ENCODE measurements at regions not wholly inside any gene's neighbourhood (a gene's known extent, or its start where the extent isn't known, plus 50 kb on each side); places are given as distances from the start of the nearest gene placed in this dataset.
"Not testable (repeated sequence)": the region's sequence is repeated elsewhere in the genome, so short reads cannot be mapped to it uniquely, and the experiment has no call there.

- no peak overlapping the region for H3K4me3 ChIP-seq (ENCODE audit: low read depth, low read length)
- TF ChIP-seq MYC (IDR thresholded peaks at IDR 0.05; ENCODE audit: low read depth, low read length), result no peak
- TF ChIP-seq POLR2A (IDR thresholded peaks at IDR 0.05; ENCODE audit: extremely low read depth, insufficient read length), result no peak
- no peak for TF ChIP-seq CTCF (IDR thresholded peaks at IDR 0.05; ENCODE audit: low read depth, low read length)
- no peak for TF ChIP-seq MAX (IDR thresholded peaks at IDR 0.05; ENCODE audit: low read depth, low read length)
- no peak for DNase-seq (ENCODE audit: low read depth)
Measured at GRCh38 chr20:5393218-5393870, 76.6 kb upstream of the PROKR2 start.

GRCh38 chr20:5390720-5391119 lies 74.0 kb upstream of the PROKR2 start:
- no peak for DNase-seq (ENCODE audit: low read depth)
- TF ChIP-seq MYC (IDR thresholded peaks at IDR 0.05; ENCODE audit: low read depth, low read length) (no peak), MAX (IDR thresholded peaks at IDR 0.05; ENCODE audit: low read depth, low read length) (no peak), POLR2A (IDR thresholded peaks at IDR 0.05; ENCODE audit: extremely low read depth, insufficient read length) (no peak), CTCF (IDR thresholded peaks at IDR 0.05; ENCODE audit: low read depth, low read length) (no peak)

GRCh38 chr20:5386846-5387245 lies 70.1 kb upstream of the PROKR2 start:
- DNase-seq (ENCODE audit: low read depth); H3K4me3 ChIP-seq (ENCODE audit: low read depth, low read length): not testable (repeated sequence)

More at GRCh38 chr20:5390720-5391119, 74.0 kb upstream of the PROKR2 start:
- H3K4me3 ChIP-seq (ENCODE audit: low read depth, low read length), result no peak overlapping the region

GRCh38 chr20:5381527-5381926 lies 64.8 kb upstream of the PROKR2 start:
- H3K4me3 ChIP-seq (ENCODE audit: low read depth, low read length); DNase-seq (ENCODE audit: low read depth): not testable (repeated sequence)

GRCh38 chr20:5377484-5377883 lies 60.7 kb upstream of the PROKR2 start:
- H3K4me3 ChIP-seq (ENCODE audit: low read depth, low read length), result no peak overlapping the region
- no peak for TF ChIP-seq CTCF (IDR thresholded peaks at IDR 0.05; ENCODE audit: low read depth, low read length)
- TF ChIP-seq POLR2A (IDR thresholded peaks at IDR 0.05; ENCODE audit: extremely low read depth, insufficient read length), result no peak
- no peak for TF ChIP-seq MYC (IDR thresholded peaks at IDR 0.05; ENCODE audit: low read depth, low read length)
- TF ChIP-seq MAX (IDR thresholded peaks at IDR 0.05; ENCODE audit: low read depth, low read length), result no peak
- DNase-seq (ENCODE audit: low read depth), result no peak

- no peak for DNase-seq (ENCODE audit: low read depth)
- H3K4me3 ChIP-seq (ENCODE audit: low read depth, low read length), result no peak overlapping the region
- no peak for TF ChIP-seq MYC (IDR thresholded peaks at IDR 0.05; ENCODE audit: low read depth, low read length)
- no peak for TF ChIP-seq CTCF (IDR thresholded peaks at IDR 0.05; ENCODE audit: low read depth, low read length)
- no peak for TF ChIP-seq MAX (IDR thresholded peaks at IDR 0.05; ENCODE audit: low read depth, low read length)
- no peak for TF ChIP-seq POLR2A (IDR thresholded peaks at IDR 0.05; ENCODE audit: extremely low read depth, insufficient read length)
Measured at GRCh38 chr20:5376228-5376627, 59.5 kb upstream of the PROKR2 start.

- DNase-seq (ENCODE audit: low read depth), result no peak
- TF ChIP-seq MYC (IDR thresholded peaks at IDR 0.05; ENCODE audit: low read depth, low read length), result no peak
- TF ChIP-seq CTCF (IDR thresholded peaks at IDR 0.05; ENCODE audit: low read depth, low read length), result no peak
- TF ChIP-seq POLR2A (IDR thresholded peaks at IDR 0.05; ENCODE audit: extremely low read depth, insufficient read length), result no peak
- no peak overlapping the region for H3K4me3 ChIP-seq (ENCODE audit: low read depth, low read length)
Measured at GRCh38 chr20:5374171-5374570, 57.4 kb upstream of the PROKR2 start.

Data from NB4 (cell line).